ENCODE measurements at regions not wholly inside any gene's neighbourhood (a gene's known extent, or its start where the extent isn't known, plus 50 kb on each side); places are given as distances from the start of the nearest gene placed in this dataset.

DNA sequence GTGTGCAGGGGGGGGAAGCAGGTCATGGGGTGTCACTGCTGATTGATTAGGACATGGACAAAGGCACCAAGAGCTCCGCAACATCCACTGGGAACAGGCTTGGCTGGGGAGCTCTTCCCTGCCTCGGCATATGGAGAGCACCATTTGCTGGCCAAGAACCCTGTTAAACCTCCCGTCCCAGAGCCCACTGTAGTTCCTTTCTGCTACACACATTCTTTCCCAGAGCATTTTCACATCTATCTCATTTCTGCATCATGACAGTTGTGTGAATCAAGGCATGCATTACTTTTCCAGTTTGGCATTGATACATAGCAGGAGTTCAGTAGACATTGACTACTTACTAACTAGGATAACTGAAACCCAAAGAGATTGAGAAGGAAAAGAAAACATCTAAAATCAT lies 333.4 kb upstream of the B3GAT1 start:
- H3K4me3 ChIP-seq (ENCODE audit: low read depth, low read length) = no peak overlapping the region
- peaks cover 7% of the 10 kb centered on the region; the same call in 1 of the 2 replicates for H3K4me1 ChIP-seq (ENCODE audit: control insufficient read depth, insufficient read depth, low read length)
- no peaks in the 10 kb centered on the region for H3K9me3 ChIP-seq (ENCODE audit: control insufficient read depth, insufficient read depth, low read depth, low read length)
- ChIA-PET CTCF (no interaction called here), POLR2A (no interaction called here)
- no peaks in the 10 kb centered on the region for H3K36me3 ChIP-seq (ENCODE audit: control insufficient read depth in 2 of 2, insufficient read depth in 1 of 2, low read length in 2 of 2)
- H3K27ac ChIP-seq (ENCODE audit: extremely low read depth, low read depth, low read length) = no peak overlapping the region
- TF ChIP-seq ZNF664 (tag by site-specific recombination; IDR thresholded peaks at IDR 0.05) (no peak), ZBTB8A (tag by site-specific recombination; IDR thresholded peaks at IDR 0.05) (no peak), ZFP41 (tag by site-specific recombination; IDR thresholded peaks at IDR 0.05; ENCODE audit: borderline replicate concordance) (no peak), MYNN (tag by site-specific recombination; IDR thresholded peaks at IDR 0.05; ENCODE audit: borderline replicate concordance) (no peak), ZNF529 (tag by site-specific recombination; IDR thresholded peaks at IDR 0.05; ENCODE audit: insufficient replicate concordance) (no peak), GLIS2 (tag by site-specific recombination; IDR thresholded peaks at IDR 0.05) (no peak), REPIN1 (tag by site-specific recombination; IDR thresholded peaks at IDR 0.05; ENCODE audit: low read depth) (no peak), ZNF10 (tag by site-specific recombination; IDR thresholded peaks at IDR 0.05) (no peak), ZNF621 (tag by site-specific recombination; IDR thresholded peaks at IDR 0.05) (no peak), ZBTB1 (tag by site-specific recombination; IDR thresholded peaks at IDR 0.05) (no peak), ZNF571 (tag by site-specific recombination; IDR thresholded peaks at IDR 0.05) (no peak), ZNF677 (tag by site-specific recombination; IDR thresholded peaks at IDR 0.05) (no peak)
- TF ChIP-seq, protein P1, sequence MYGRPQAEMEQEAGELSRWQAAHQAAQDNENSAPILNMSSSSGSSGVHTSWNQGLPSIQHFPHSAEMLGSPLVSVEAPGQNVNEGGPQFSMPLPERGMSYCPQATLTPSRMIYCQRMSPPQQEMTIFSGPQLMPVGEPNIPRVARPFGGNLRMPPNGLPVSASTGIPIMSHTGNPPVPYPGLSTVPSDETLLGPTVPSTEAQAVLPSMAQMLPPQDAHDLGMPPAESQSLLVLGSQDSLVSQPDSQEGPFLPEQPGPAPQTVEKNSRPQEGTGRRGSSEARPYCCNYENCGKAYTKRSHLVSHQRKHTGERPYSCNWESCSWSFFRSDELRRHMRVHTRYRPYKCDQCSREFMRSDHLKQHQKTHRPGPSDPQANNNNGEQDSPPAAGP (tag by site-specific recombination; IDR thresholded peaks at IDR 0.05) = no peak
- TF ChIP-seq, protein P2, sequence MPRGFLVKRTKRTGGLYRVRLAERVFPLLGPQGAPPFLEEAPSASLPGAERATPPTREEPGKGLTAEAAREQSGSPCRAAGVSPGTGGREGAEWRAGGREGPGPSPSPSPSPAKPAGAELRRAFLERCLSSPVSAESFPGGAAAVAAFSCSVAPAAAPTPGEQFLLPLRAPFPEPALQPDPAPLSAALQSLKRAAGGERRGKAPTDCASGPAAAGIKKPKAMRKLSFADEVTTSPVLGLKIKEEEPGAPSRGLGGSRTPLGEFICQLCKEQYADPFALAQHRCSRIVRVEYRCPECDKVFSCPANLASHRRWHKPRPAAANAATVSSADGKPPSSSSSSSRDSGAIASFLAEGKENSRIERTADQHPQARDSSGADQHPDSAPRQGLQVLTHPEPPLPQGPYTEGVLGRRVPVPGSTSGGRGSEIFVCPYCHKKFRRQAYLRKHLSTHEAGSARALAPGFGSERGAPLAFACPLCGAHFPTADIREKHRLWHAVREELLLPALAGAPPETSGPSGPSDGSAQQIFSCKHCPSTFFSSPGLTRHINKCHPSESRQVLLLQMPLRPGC (tag by site-specific recombination; IDR thresholded peaks at IDR 0.05) = no peak
- TF ChIP-seq, protein P3, sequence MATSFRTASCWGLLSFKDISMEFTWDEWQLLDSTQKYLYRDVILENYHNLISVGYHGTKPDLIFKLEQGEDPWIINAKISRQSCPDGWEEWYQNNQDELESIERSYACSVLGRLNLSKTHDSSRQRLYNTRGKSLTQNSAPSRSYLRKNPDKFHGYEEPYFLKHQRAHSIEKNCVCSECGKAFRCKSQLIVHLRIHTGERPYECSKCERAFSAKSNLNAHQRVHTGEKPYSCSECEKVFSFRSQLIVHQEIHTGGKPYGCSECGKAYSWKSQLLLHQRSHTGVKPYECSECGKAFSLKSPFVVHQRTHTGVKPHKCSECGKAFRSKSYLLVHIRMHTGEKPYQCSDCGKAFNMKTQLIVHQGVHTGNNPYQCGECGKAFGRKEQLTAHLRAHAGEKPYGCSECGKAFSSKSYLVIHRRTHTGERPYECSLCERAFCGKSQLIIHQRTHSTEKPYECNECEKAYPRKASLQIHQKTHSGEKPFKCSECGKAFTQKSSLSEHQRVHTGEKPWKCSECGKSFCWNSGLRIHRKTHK (tag by site-specific recombination; IDR thresholded peaks at IDR 0.05) = no peak
- TF ChIP-seq, protein P4, sequence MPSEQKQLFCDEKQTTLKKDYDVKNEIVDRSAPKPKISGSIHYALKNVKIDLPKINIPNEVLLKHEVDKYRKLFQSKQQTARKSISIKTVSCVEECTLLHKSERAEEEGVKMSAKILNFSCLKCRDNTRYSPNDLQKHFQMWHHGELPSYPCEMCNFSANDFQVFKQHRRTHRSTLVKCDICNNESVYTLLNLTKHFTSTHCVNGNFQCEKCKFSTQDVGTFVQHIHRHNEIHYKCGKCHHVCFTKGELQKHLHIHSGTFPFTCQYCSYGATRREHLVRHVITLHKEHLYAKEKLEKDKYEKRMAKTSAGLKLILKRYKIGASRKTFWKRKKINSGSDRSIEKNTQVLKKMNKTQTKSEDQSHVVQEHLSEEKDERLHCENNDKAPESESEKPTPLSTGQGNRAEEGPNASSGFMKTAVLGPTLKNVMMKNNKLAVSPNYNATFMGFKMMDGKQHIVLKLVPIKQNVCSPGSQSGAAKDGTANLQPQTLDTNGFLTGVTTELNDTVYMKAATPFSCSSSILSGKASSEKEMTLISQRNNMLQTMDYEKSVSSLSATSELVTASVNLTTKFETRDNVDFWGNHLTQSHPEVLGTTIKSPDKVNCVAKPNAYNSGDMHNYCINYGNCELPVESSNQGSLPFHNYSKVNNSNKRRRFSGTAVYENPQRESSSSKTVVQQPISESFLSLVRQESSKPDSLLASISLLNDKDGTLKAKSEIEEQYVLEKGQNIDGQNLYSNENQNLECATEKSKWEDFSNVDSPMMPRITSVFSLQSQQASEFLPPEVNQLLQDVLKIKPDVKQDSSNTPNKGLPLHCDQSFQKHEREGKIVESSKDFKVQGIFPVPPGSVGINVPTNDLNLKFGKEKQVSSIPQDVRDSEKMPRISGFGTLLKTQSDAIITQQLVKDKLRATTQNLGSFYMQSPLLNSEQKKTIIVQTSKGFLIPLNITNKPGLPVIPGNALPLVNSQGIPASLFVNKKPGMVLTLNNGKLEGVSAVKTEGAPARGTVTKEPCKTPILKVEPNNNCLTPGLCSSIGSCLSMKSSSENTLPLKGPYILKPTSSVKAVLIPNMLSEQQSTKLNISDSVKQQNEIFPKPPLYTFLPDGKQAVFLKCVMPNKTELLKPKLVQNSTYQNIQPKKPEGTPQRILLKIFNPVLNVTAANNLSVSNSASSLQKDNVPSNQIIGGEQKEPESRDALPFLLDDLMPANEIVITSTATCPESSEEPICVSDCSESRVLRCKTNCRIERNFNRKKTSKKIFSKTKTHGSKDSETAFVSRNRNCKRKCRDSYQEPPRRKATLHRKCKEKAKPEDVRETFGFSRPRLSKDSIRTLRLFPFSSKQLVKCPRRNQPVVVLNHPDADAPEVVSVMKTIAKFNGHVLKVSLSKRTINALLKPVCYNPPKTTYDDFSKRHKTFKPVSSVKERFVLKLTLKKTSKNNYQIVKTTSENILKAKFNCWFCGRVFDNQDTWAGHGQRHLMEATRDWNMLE (tag by site-specific recombination; conservative IDR thresholded peaks at IDR 0.05; ENCODE audit: low read depth) = no peak

DNA sequence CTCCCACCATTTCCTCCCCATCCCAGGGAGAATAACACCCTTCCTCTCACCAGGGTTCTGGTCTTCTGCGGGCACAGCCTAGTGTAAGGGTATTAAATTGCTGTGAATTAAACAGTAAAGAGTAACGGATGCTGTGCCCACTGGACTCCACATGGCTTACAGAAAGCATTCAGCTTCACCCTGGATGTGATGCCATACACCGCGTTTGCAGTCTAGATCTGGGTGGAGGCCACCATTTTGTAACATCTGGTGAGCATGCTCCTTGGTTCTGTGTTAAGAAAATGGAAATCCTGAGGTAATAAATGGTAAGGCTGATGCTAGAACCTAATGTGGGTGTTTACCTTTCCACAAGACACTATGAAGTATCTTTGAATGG lies 331.8 kb upstream of the B3GAT1 start:
- Histone ChIP-seq H3K9me3 (ENCODE audit: control insufficient read depth, insufficient read depth, low read depth, low read length) (no peaks in the 10 kb centered on the region), H3K27ac (ENCODE audit: extremely low read depth, low read depth, low read length) (no peak overlapping the region), H3K4me3 (ENCODE audit: low read depth, low read length) (no peak overlapping the region), H3K4me1 (ENCODE audit: control insufficient read depth, insufficient read depth, low read length) (peaks cover 7% of the 10 kb centered on the region; the same call in 1 of the 2 replicates), H3K36me3 (ENCODE audit: control insufficient read depth in 2 of 2, insufficient read depth in 1 of 2, low read length in 2 of 2) (no peaks in the 10 kb centered on the region)
- ChIA-PET CTCF (no interaction called here), POLR2A (no interaction called here)
- TF ChIP-seq, protein P5, sequence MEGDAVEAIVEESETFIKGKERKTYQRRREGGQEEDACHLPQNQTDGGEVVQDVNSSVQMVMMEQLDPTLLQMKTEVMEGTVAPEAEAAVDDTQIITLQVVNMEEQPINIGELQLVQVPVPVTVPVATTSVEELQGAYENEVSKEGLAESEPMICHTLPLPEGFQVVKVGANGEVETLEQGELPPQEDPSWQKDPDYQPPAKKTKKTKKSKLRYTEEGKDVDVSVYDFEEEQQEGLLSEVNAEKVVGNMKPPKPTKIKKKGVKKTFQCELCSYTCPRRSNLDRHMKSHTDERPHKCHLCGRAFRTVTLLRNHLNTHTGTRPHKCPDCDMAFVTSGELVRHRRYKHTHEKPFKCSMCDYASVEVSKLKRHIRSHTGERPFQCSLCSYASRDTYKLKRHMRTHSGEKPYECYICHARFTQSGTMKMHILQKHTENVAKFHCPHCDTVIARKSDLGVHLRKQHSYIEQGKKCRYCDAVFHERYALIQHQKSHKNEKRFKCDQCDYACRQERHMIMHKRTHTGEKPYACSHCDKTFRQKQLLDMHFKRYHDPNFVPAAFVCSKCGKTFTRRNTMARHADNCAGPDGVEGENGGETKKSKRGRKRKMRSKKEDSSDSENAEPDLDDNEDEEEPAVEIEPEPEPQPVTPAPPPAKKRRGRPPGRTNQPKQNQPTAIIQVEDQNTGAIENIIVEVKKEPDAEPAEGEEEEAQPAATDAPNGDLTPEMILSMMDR (tag by site-specific recombination; IDR thresholded peaks at IDR 0.05) = no peak
- TF ChIP-seq ZNF654 (tag by site-specific recombination; IDR thresholded peaks at IDR 0.05; ENCODE audit: low read depth) = no peak
- TF ChIP-seq, protein P6, sequence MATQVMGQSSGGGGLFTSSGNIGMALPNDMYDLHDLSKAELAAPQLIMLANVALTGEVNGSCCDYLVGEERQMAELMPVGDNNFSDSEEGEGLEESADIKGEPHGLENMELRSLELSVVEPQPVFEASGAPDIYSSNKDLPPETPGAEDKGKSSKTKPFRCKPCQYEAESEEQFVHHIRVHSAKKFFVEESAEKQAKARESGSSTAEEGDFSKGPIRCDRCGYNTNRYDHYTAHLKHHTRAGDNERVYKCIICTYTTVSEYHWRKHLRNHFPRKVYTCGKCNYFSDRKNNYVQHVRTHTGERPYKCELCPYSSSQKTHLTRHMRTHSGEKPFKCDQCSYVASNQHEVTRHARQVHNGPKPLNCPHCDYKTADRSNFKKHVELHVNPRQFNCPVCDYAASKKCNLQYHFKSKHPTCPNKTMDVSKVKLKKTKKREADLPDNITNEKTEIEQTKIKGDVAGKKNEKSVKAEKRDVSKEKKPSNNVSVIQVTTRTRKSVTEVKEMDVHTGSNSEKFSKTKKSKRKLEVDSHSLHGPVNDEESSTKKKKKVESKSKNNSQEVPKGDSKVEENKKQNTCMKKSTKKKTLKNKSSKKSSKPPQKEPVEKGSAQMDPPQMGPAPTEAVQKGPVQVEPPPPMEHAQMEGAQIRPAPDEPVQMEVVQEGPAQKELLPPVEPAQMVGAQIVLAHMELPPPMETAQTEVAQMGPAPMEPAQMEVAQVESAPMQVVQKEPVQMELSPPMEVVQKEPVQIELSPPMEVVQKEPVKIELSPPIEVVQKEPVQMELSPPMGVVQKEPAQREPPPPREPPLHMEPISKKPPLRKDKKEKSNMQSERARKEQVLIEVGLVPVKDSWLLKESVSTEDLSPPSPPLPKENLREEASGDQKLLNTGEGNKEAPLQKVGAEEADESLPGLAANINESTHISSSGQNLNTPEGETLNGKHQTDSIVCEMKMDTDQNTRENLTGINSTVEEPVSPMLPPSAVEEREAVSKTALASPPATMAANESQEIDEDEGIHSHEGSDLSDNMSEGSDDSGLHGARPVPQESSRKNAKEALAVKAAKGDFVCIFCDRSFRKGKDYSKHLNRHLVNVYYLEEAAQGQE (tag by site-specific recombination; IDR thresholded peaks at IDR 0.05) = no peak
- no peak for TF ChIP-seq ZNF558 (tag by site-specific recombination; IDR thresholded peaks at IDR 0.05)
- no peak for TF ChIP-seq ZNF423 (tag by site-specific recombination; IDR thresholded peaks at IDR 0.05)
- no peak for TF ChIP-seq SP7 (tag by site-specific recombination; IDR thresholded peaks at IDR 0.05)

Data from HEK293 (cell line).